Suprapubic skin (tissue), 4 donors: ENCODE measurements at regions not wholly inside any gene's neighbourhood (a gene's known extent, or its start where the extent isn't known, plus 50 kb on each side); places are given as distances from the start of the nearest gene placed in this dataset.

ENCODE experiments used
- EP300 ChIP-seq: sonication (generic); formaldehyde crosslinking; IDR thresholded peaks from one replicate; pipeline ENCODE4 v1.6.1; 2017; ENCODE audit warnings: antibody characterized with exemption
- POLR2A ChIP-seq, 2 donors: fragments of 450-650 bp; IDR thresholded peaks; one replicate each; pipeline ENCODE4 v1.6.1; 2017; ENCODE audit warnings: antibody characterized with exemption in 2 of 2, mild to moderate bottlenecking in 2 of 2, moderate library complexity in 2 of 2
- POLR2AphosphoS5 ChIP-seq, 3 donors: sonication (generic); formaldehyde crosslinking; IDR thresholded peaks; one replicate each; pipeline ENCODE4 v1.6.1; 2017; ENCODE audit warnings: antibody characterized with exemption in 3 of 3
- TF ChIP-seq, protein P1 (sequence below), 2 donors: fragments of 200-600 bp in 1 of 2; fragments of 450-650 bp in 1 of 2; sonication (generic) in 1 of 2; IDR thresholded peaks; one replicate each; pipeline ENCODE4 v1.5.1; 2016 to 2019; ENCODE audit warnings: antibody characterized with exemption in 2 of 2, mild to moderate bottlenecking in 1 of 2, moderate library complexity in 1 of 2

DNA sequence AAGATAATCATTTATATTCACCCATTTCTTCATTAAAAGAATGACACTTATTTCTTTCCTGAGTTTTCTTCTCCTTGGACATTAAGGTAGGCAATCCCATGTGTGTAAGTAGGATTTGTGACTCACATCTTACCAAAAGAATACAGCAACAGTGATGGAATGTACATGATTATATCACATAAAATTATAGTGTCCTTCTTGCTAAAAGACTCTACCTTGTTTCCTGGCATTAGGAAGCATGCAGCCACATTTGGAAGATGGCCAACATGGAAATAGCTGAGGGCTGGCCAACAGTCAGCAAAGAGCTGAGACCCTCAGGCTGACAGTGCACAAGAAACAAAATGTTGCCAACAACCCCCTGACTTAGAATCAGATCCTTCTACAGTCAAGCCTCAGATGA lies 327.9 kb upstream of the MARCKS start:
- TF ChIP-seq POLR2A (IDR thresholded peaks at IDR 0.05) (no peak), POLR2AphosphoS5 (IDR thresholded peaks at IDR 0.05) (no peak), EP300 (no peak)
- TF ChIP-seq, protein P1, sequence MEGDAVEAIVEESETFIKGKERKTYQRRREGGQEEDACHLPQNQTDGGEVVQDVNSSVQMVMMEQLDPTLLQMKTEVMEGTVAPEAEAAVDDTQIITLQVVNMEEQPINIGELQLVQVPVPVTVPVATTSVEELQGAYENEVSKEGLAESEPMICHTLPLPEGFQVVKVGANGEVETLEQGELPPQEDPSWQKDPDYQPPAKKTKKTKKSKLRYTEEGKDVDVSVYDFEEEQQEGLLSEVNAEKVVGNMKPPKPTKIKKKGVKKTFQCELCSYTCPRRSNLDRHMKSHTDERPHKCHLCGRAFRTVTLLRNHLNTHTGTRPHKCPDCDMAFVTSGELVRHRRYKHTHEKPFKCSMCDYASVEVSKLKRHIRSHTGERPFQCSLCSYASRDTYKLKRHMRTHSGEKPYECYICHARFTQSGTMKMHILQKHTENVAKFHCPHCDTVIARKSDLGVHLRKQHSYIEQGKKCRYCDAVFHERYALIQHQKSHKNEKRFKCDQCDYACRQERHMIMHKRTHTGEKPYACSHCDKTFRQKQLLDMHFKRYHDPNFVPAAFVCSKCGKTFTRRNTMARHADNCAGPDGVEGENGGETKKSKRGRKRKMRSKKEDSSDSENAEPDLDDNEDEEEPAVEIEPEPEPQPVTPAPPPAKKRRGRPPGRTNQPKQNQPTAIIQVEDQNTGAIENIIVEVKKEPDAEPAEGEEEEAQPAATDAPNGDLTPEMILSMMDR (IDR thresholded peaks at IDR 0.05), result no peak
